IMR-90 (cell line): ENCODE measurements at regions not wholly inside any gene's neighbourhood (a gene's known extent, or its start where the extent isn't known, plus 50 kb on each side); places are given as distances from the start of the nearest gene placed in this dataset.

Experiments
- ATAC-seq: fragments of 200-7000 bp; cut with Tn5 transposase; 2 replicates; pipeline ENCODE4 v1.9.1; 2020; ENCODE audit warnings: low read depth, mild to moderate bottlenecking, moderate library complexity
- BruUV-seq: library from RNA; stranded (reverse); fragments of 400-500 nt; replicated peaks from 2 replicates; lab custom pipeline; 2021; lab: Mats Ljungman, UMichigan
- CTCF ChIA-PET: fragments of 300-600 bp; formaldehyde crosslinking; extraction: SDS; loops from one replicate; lab custom pipeline; 2021; ENCODE audit warnings: antibody characterized with exemption; lab: Yijun Ruan, JAX
- POLR2A ChIA-PET: fragments of 300-600 bp; sonication (Branson Sonifier 250); formaldehyde crosslinking; loops from one replicate; lab custom pipeline; 2022; ENCODE audit warnings: antibody characterized with exemption; ENCODE audit not compliant: unreplicated experiment; lab: Charles Lee
- DNase-seq: peaks from one replicate; pipeline ENCODE4 v3.0.0; 2013
- H2AFZ ChIP-seq: replicated peaks from 2 replicates; pipeline ENCODE3; 2013; ENCODE audit warnings: low read length, mild to moderate bottlenecking; ENCODE audit not compliant: poor library complexity
- H2AK5ac ChIP-seq: 2 replicates; pipeline ENCODE4 v1.6.1; 2013; ENCODE audit warnings: low read depth, low read length, inconsistent platforms
- H2AK9ac ChIP-seq: replicated peaks from 2 replicates; pipeline ENCODE3; 2013; ENCODE audit warnings: mild to moderate bottlenecking, low read depth, low read length, moderate library complexity; ENCODE audit not compliant: poor library complexity
- H2BK120ac ChIP-seq: 2 replicates; pipeline ENCODE4 v1.6.1; 2013; ENCODE audit warnings: low read depth, low read length, inconsistent platforms
- H2BK15ac ChIP-seq: 3 replicates; pipeline ENCODE4 v1.6.1; 2013; ENCODE audit warnings: low read depth, low read length, inconsistent platforms
- H2BK20ac ChIP-seq: 2 replicates; pipeline ENCODE4 v1.6.1; 2013; ENCODE audit warnings: low read depth, mild to moderate bottlenecking, inconsistent platforms, low read length, moderate library complexity
- H2BK5ac ChIP-seq: 2 replicates; pipeline ENCODE4 v1.6.1; 2013; ENCODE audit warnings: mild to moderate bottlenecking, low read depth, low read length, inconsistent platforms; ENCODE audit not compliant: poor library complexity, severe bottlenecking
- H3K14ac ChIP-seq: replicated peaks from 2 replicates; pipeline ENCODE4 v1.6.1; 2013; ENCODE audit warnings: low read depth, low read length, inconsistent platforms
- H3K18ac ChIP-seq: 2 replicates; pipeline ENCODE4 v1.6.1; 2013; ENCODE audit warnings: low read depth, low read length, control low read depth
- H3K23ac ChIP-seq: 2 replicates; pipeline ENCODE4 v1.6.1; 2013; ENCODE audit warnings: low read depth, low read length, inconsistent platforms
- H3K27ac ChIP-seq: 2 replicates; pipeline ENCODE4 v1.5.1; 2013; ENCODE audit warnings: mild to moderate bottlenecking, control low read depth, low read length; ENCODE audit not compliant: insufficient read depth
- H3K27me3 ChIP-seq: 2 replicates; pipeline ENCODE4 v1.6.1; 2013; ENCODE audit warnings: low read length; ENCODE audit not compliant: control insufficient read depth, insufficient read depth
- H3K36me3 ChIP-seq: 2 replicates; pipeline ENCODE4 v1.6.1; 2013; ENCODE audit warnings: low read length, mixed read lengths; ENCODE audit not compliant: control insufficient read depth, insufficient read depth
- H3K4ac ChIP-seq: 2 replicates; pipeline ENCODE4 v1.6.1; 2013; ENCODE audit warnings: low read depth, low read length, inconsistent platforms
- H3K4me1 ChIP-seq: 2 replicates; pipeline ENCODE4 v1.6.1; 2013; ENCODE audit warnings: low read length, mixed read lengths; ENCODE audit not compliant: control insufficient read depth, insufficient read depth
- H3K4me2 ChIP-seq: 2 replicates; pipeline ENCODE4 v1.6.1; 2013; ENCODE audit warnings: low read depth, mild to moderate bottlenecking, control low read depth, low read length, moderate library complexity
- H3K4me3 ChIP-seq: 2 replicates; pipeline ENCODE4 v1.5.1; 2013; ENCODE audit warnings: low read depth, mild to moderate bottlenecking, control low read depth, low read length, moderate library complexity; ENCODE audit not compliant: insufficient read depth
- H3K56ac ChIP-seq: 2 replicates; pipeline ENCODE4 v1.6.1; 2013; ENCODE audit warnings: low read length, inconsistent platforms; ENCODE audit not compliant: insufficient read depth; ENCODE audit errors: extremely low read depth
- H3K79me1 ChIP-seq, 2 experiments: 2 replicates each; pipeline ENCODE4 v1.6.1; 2013; ENCODE audit warnings: low read length in 2 of 2, inconsistent platforms in 1 of 2, low read depth in 1 of 2
- H3K9ac ChIP-seq: 2 replicates; pipeline ENCODE4 v1.6.1; 2013; ENCODE audit warnings: low read depth, low read length, control low read depth
- H3K9me1 ChIP-seq: 2 replicates; pipeline ENCODE4 v1.6.1; 2013; ENCODE audit warnings: low read length, inconsistent platforms; ENCODE audit not compliant: insufficient read depth
- H3K9me3 ChIP-seq: 2 replicates; pipeline ENCODE4 v1.6.1; 2013; ENCODE audit warnings: low read length; ENCODE audit not compliant: control insufficient read depth, insufficient read depth
- H4K20me1 ChIP-seq: 2 replicates; pipeline ENCODE4 v1.6.1; 2013; ENCODE audit warnings: low read length, inconsistent platforms; ENCODE audit not compliant: insufficient read depth
- H4K5ac ChIP-seq: 2 replicates; pipeline ENCODE4 v1.6.1; 2013; ENCODE audit warnings: mild to moderate bottlenecking, low read depth, low read length, control low read depth
- H4K8ac ChIP-seq, 2 experiments: 2 replicates each; pipeline ENCODE4 v1.6.1; 2013; ENCODE audit warnings: low read depth in 2 of 2, low read length in 2 of 2, control low read depth in 1 of 2, inconsistent platforms in 1 of 2
- H4K91ac ChIP-seq: 2 replicates; pipeline ENCODE4 v1.6.1; 2013; ENCODE audit warnings: low read depth, low read length, inconsistent platforms; ENCODE audit not compliant: insufficient read depth
- BHLHE40 ChIP-seq: fragments of 150-350 bp; IDR thresholded peaks from 2 replicates; pipeline ENCODE4 v1.6.1; 2016; ENCODE audit warnings: mild to moderate bottlenecking, low read depth, low read length
- CHD1 ChIP-seq: IDR thresholded peaks from 2 replicates; pipeline ENCODE4 v1.6.1; 2012; ENCODE audit warnings: low read depth, low read length, improper control_type of control experiment
- ELK1 ChIP-seq: fragments of 150-350 bp; IDR thresholded peaks from 2 replicates; pipeline ENCODE4 v1.6.1; 2016; ENCODE audit warnings: low read depth, mild to moderate bottlenecking, low read length, moderate library complexity, borderline replicate concordance
- POLR2A ChIP-seq: IDR thresholded peaks from 2 replicates; pipeline ENCODE4 v1.6.1; 2012; ENCODE audit warnings: mild to moderate bottlenecking, low read depth, low read length
- RFX5 ChIP-seq: IDR thresholded peaks from 2 replicates; pipeline ENCODE4 v1.8.0; 2012; ENCODE audit warnings: low read depth, mild to moderate bottlenecking, low read length, moderate library complexity
- SMC3 ChIP-seq: fragments of 150-350 bp; IDR thresholded peaks from 2 replicates; pipeline ENCODE4 v1.6.1; 2016; ENCODE audit warnings: low read depth, mild to moderate bottlenecking, antibody characterized with exemption, low read length, moderate library complexity
- WGBS, 2 experiments: methylation state at CpG; one replicate each; pipeline versions ENCODE4 v1.1.5 to v1.1.7; 2013; ENCODE audit warnings: missing lambda C conversion rate in 2 of 2; ENCODE audit not compliant: insufficient read length in 1 of 2; ENCODE audit errors: extremely low coverage in 2 of 2; 5-methylcytosine and 5-hydroxymethylcytosine counted together
- dilution Hi-C: fragments of 300-500 bp; cut with HindIII; formaldehyde crosslinking; loops from one replicate; pipeline ENCODE4 v1.14.3; 2018; ENCODE audit warnings: low sequenced_read_pairs; ENCODE audit not compliant: unreplicated experiment
- in situ Hi-C: fragments of 300-500 bp; cut with MboI; formaldehyde crosslinking; loops from 3 replicates; pipeline ENCODE4 v1.14.3; 2019; ENCODE audit warnings: low sequenced_read_pairs, inconsistent platforms, mixed read lengths
- intact Hi-C: fragments of 100-400 bp; cut with micrococcal nuclease; formaldehyde crosslinking; loops from 2 replicates; pipeline ENCODE4 v1.10.0; 2022

- no peak overlapping the region for H3K4ac ChIP-seq
- in situ Hi-C loops (no loop called here), intact Hi-C loops (no loop called here), dilution Hi-C loops (no loop called here)
- no peak overlapping the region for H2AK5ac ChIP-seq
- CTCF ChIA-PET, result no interaction called here
- BruUV-seq, result no TSS peak
- H3K9ac ChIP-seq, result no peak overlapping the region
- DNase-seq (no peak), ATAC-seq (no peak)
- no peak overlapping the region for H2BK5ac ChIP-seq
- no peak overlapping the region for H3K27ac ChIP-seq
- H2AFZ ChIP-seq, result no peak overlapping the region
- no peaks in the 10 kb centered on the region for H3K36me3 ChIP-seq
- H4K5ac ChIP-seq, result no peak overlapping the region
- no peak overlapping the region for H3K18ac ChIP-seq
- no peak overlapping the region for H3K4me2 ChIP-seq
- no peaks in the 10 kb centered on the region for H3K9me1 ChIP-seq
- H4K20me1 ChIP-seq, result no peaks in the 10 kb centered on the region
- no peak overlapping the region for H4K8ac ChIP-seq
- no peak overlapping the region for H2BK15ac ChIP-seq
- H3K56ac ChIP-seq, result no peak overlapping the region
- no peak overlapping the region for H4K91ac ChIP-seq
- no peak for TF ChIP-seq BHLHE40
- TF ChIP-seq ELK1, result no peak
- TF ChIP-seq RFX5, result no peak
- no peak for TF ChIP-seq POLR2A
- no peak for TF ChIP-seq CHD1
- TF ChIP-seq SMC3, result no peak
- H2AK9ac ChIP-seq, result no peak overlapping the region
- no peaks in the 10 kb centered on the region for H3K27me3 ChIP-seq
- H3K14ac ChIP-seq, result no peak overlapping the region
- POLR2A ChIA-PET, result no interaction called here
- H3K9me3 ChIP-seq, result no peaks in the 10 kb centered on the region; the same call in 1 of the 2 replicates
- no CpG with 5 or more reads among the region's 3 CpGs for WGBS, 2 experiments
- no peak overlapping the region for H2BK20ac ChIP-seq
- H3K4me1 ChIP-seq, result no peaks in the 10 kb centered on the region
- H3K4me3 ChIP-seq, result no peak overlapping the region
- no peaks in the 10 kb centered on the region for H3K79me1 ChIP-seq
- H3K23ac ChIP-seq, result no peak overlapping the region
- no peak overlapping the region for H2BK120ac ChIP-seq
Measured at GRCh38 chr2:59896499-59897245, 656.8 kb downstream of the BCL11A start.
